Stimulated activated CD4-positive, alpha-beta T cell treated with anti-CD3 and anti-CD28 coated beads, Interleukin-15, amount 100 ng/mL, for 24 hours (primary cell): ENCODE measurements at regions not wholly inside any gene's neighbourhood (a gene's known extent, or its start where the extent isn't known, plus 50 kb on each side); places are given as distances from the start of the nearest gene placed in this dataset.
A peak's percentile ranks its signal among the peaks of the same experiment; 100 is the strongest.

Source experiments
- DNase-seq: peaks from one replicate; pipeline ENCODE4 v3.0.0-alpha.2; 2020

GRCh38 chr5:108649106-108649505 lies 98.6 kb upstream of the FER start:
- DNase-seq: no peak

- peak; percentile 66 for DNase-seq
Observed at GRCh38 chr5:108642170-108642906, 105.4 kb upstream of the FER start.

- no peak for DNase-seq
Observed at GRCh38 chr5:108641596-108641995, 106.1 kb upstream of the FER start.

GRCh38 chr5:108639366-108639765 lies 108.3 kb upstream of the FER start:
- no peak for DNase-seq

- no peak for DNase-seq
Observed at GRCh38 chr5:108638021-108638420, 109.7 kb upstream of the FER start.

- no peak for DNase-seq
Observed at GRCh38 chr5:108637134-108637533, 110.6 kb upstream of the FER start.

GRCh38 chr5:108636135-108636853 lies 111.4 kb upstream of the FER start:
- DNase-seq: no peak

GRCh38 chr5:108634617-108635288 lies 112.9 kb upstream of the FER start:
- no peak for DNase-seq

GRCh38 chr5:108634010-108634616 lies 113.6 kb upstream of the FER start:
- no peak for DNase-seq

GRCh38 chr5:108629779-108630528 lies 117.7 kb upstream of the FER start:
- no peak for DNase-seq

GRCh38 chr5:108625654-108626053 lies 122.0 kb upstream of the FER start:
- no peak for DNase-seq

- no peak for DNase-seq
Observed at GRCh38 chr5:108623826-108624225, 123.9 kb upstream of the FER start.

- no peak for DNase-seq
Observed at GRCh38 chr5:108620516-108620915, 127.2 kb upstream of the FER start.

GRCh38 chr5:108619815-108620214 lies 127.9 kb upstream of the FER start:
- DNase-seq: no peak

- DNase-seq: no peak
Observed at GRCh38 chr5:108617467-108618435, 129.9 kb upstream of the FER start.

GRCh38 chr5:108615216-108615615 lies 132.5 kb upstream of the FER start:
- DNase-seq: no peak

- DNase-seq: no peak
Observed at GRCh38 chr5:108607421-108607820, 140.3 kb upstream of the FER start.

- DNase-seq: no peak
Observed at GRCh38 chr5:108606185-108606584, 141.5 kb upstream of the FER start.

GRCh38 chr5:108602830-108603229 lies 144.9 kb upstream of the FER start:
- no peak for DNase-seq

GRCh38 chr5:108590799-108591198 lies 156.9 kb upstream of the FER start:
- no peak for DNase-seq

GRCh38 chr5:108588323-108588722 lies 159.4 kb upstream of the FER start:
- DNase-seq: no peak

GRCh38 chr5:108587821-108588220 lies 159.9 kb upstream of the FER start:
- no peak for DNase-seq
